HCT116 (cell line): ENCODE measurements at regions not wholly inside any gene's neighbourhood (a gene's known extent, or its start where the extent isn't known, plus 50 kb on each side); places are given as distances from the start of the nearest gene placed in this dataset.

Experiments
- ATF3 ChIP-seq: IDR thresholded peaks from 2 replicates; pipeline ENCODE4 v1.6.1; 2012
- CEBPB ChIP-seq: IDR thresholded peaks from 2 replicates; pipeline ENCODE4 v1.6.1; 2012; ENCODE audit warnings: low read depth
- CTCF ChIP-seq, 3 experiments: fragments of 200-600 bp in 1 of 3; sonication (generic) in 1 of 3; IDR thresholded peaks in 2 of 3; conservative IDR thresholded peaks in 1 of 3; 2 replicates each; pipeline ENCODE4 v1.5.1; 2012 to 2017; ENCODE audit warnings: low read depth in 2 of 3, low read length in 2 of 3, antibody characterized with exemption in 1 of 3, borderline replicate concordance in 1 of 3, control low read depth in 1 of 3, mild to moderate bottlenecking in 1 of 3, mixed read lengths in 1 of 3, mixed run types in 1 of 3, moderate library complexity in 1 of 3; ENCODE audit not compliant: insufficient read depth in 1 of 3
- JUND ChIP-seq: IDR thresholded peaks from 2 replicates; pipeline ENCODE4 v1.6.1; 2012
- MAX ChIP-seq: IDR thresholded peaks from 2 replicates; pipeline ENCODE4 v1.6.1; 2012
- POLR2A ChIP-seq: IDR thresholded peaks from 2 replicates; pipeline ENCODE4 v1.7.0; 2011; ENCODE audit warnings: borderline replicate concordance; ENCODE audit not compliant: insufficient read depth, insufficient read length; ENCODE audit errors: extremely low read depth
- POLR2AphosphoS5 ChIP-seq: IDR thresholded peaks from 2 replicates; pipeline ENCODE4 v1.6.1; 2011; ENCODE audit warnings: mild to moderate bottlenecking, low read depth, low read length, moderate library complexity
- RAD21 ChIP-seq: IDR thresholded peaks from 2 replicates; pipeline ENCODE4 v1.6.1; 2012; ENCODE audit warnings: low read depth, mild to moderate bottlenecking
- TCF7L2 ChIP-seq: IDR thresholded peaks from 2 replicates; pipeline ENCODE4 v1.7.0; 2011; ENCODE audit warnings: borderline replicate concordance, inconsistent platforms; ENCODE audit not compliant: insufficient read depth, insufficient read length; ENCODE audit errors: extremely low read depth
- YY1 ChIP-seq: IDR thresholded peaks from 2 replicates; pipeline ENCODE4 v1.6.1; 2011; ENCODE audit warnings: low read length, low read depth, moderate library complexity, mild to moderate bottlenecking; ENCODE audit not compliant: insufficient replicate concordance; ENCODE audit errors: extremely low read depth

GRCh38 chr15:39438799-39439592 is 141.9 kb upstream of the THBS1 start:
- TF ChIP-seq CTCF (IDR thresholded peaks at IDR 0.05 in 2 of 3, conservative IDR thresholded peaks at IDR 0.05 in 1 of 3; ENCODE audit: borderline replicate concordance in 1 of 3, insufficient read depth in 1 of 3, low read depth in 2 of 3, low read length in 2 of 3), result 0 out of 6 replicates have a peak, but pooled peaks of 2 of the 3 experiments have one; percentile 18 to 27
- TF ChIP-seq ATF3, result no peak
- TF ChIP-seq TCF7L2, result no peak
- no peak for TF ChIP-seq JUND
- no peak for TF ChIP-seq POLR2AphosphoS5
- no peak for TF ChIP-seq POLR2A
- peak; percentile 19; the same call in 1 of the 2 replicates for TF ChIP-seq RAD21
- no peak for TF ChIP-seq MAX
- TF ChIP-seq YY1, result no peak
- TF ChIP-seq CEBPB, result no peak
